Activated B cell treated with CpG ODN at 0.5 μM for 24 hours (primary cell): ENCODE measurements at regions not wholly inside any gene's neighbourhood (a gene's known extent, or its start where the extent isn't known, plus 50 kb on each side); places are given as distances from the start of the nearest gene placed in this dataset.

Experiments
- ATAC-seq: fragments of 200-7000 bp; cut with Tn5 transposase; one replicate; pipeline ENCODE4 v1.10.0; 2021; ENCODE audit warnings: low read depth, mild to moderate bottlenecking, moderate library complexity
- CTCF ChIA-PET: fragments of 350-600 bp; sonication (Branson Sonifier 250); formaldehyde crosslinking; loops from one replicate; lab custom pipeline; 2021; ENCODE audit warnings: antibody characterized with exemption; lab: Charles Lee
- POLR2A ChIA-PET: fragments of 350-600 bp; sonication (Branson Sonifier 250); formaldehyde crosslinking; loops from one replicate; lab custom pipeline; 2021; ENCODE audit warnings: antibody characterized with exemption; lab: Charles Lee
- DNase-seq: peaks from one replicate; pipeline ENCODE4 v3.0.0; 2022
- H3K27ac Mint-ChIP-seq: one replicate; pipeline ENCODE4 v1.8.0; 2020; ENCODE audit warnings: mixed read lengths
- H3K27me3 Mint-ChIP-seq: one replicate; pipeline ENCODE4 v1.8.0; 2021; ENCODE audit warnings: mixed read lengths
- H3K36me3 Mint-ChIP-seq: one replicate; pipeline ENCODE4 v1.8.0; 2021; ENCODE audit warnings: low read depth, mixed read lengths
- H3K4me1 Mint-ChIP-seq: one replicate; pipeline ENCODE4 v1.8.0; 2021; ENCODE audit warnings: mixed read lengths
- H3K4me3 Mint-ChIP-seq: one replicate; pipeline ENCODE4 v1.8.0; 2020; ENCODE audit warnings: mild to moderate bottlenecking, mixed read lengths
- H3K9me3 Mint-ChIP-seq: one replicate; pipeline ENCODE4 v1.8.0; 2020; ENCODE audit warnings: mixed read lengths
- CTCF ChIP-seq: fragments of 200-600 bp; IDR thresholded peaks from one replicate; pipeline ENCODE4 v1.8.0; 2022; ENCODE audit warnings: antibody characterized with exemption, mild to moderate bottlenecking
- intact Hi-C: fragments of 100-400 bp; cut with micrococcal nuclease; formaldehyde crosslinking; loops from one replicate; pipeline ENCODE4 v1.15.1; 2024

- Mint-ChIP-seq H3K9me3 (no peaks in the 10 kb centered on the region), H3K27ac (no peak overlapping the region), H3K4me1 (no peaks in the 10 kb centered on the region), H3K27me3 (no peaks in the 10 kb centered on the region), H3K4me3 (no peak overlapping the region), H3K36me3 (no peaks in the 10 kb centered on the region)
- ChIA-PET CTCF (no interaction called here), POLR2A (no interaction called here)
- no peak for ATAC-seq
- TF ChIP-seq CTCF: no peak
- intact Hi-C loops: no loop called here
- no peak for DNase-seq
These were observed 505.0 kb downstream of the CENPC start for GRCh38 chr4:67040315-67040714.

GRCh38 chr4:67038228-67038566 is 507.1 kb downstream of the CENPC start:
- ATAC-seq (no peak), DNase-seq (no peak)
- Mint-ChIP-seq H3K4me3 (no peak overlapping the region), H3K36me3 (no peaks in the 10 kb centered on the region), H3K27ac (no peak overlapping the region), H3K4me1 (no peaks in the 10 kb centered on the region), H3K27me3 (no peaks in the 10 kb centered on the region), H3K9me3 (no peaks in the 10 kb centered on the region)
- ChIA-PET CTCF (no interaction called here), POLR2A (no interaction called here)
- no peak for TF ChIP-seq CTCF
- intact Hi-C loops: no loop called here

GRCh38 chr4:67037504-67038227 is 507.6 kb downstream of the CENPC start:
- Mint-ChIP-seq H3K4me1 (no peaks in the 10 kb centered on the region), H3K9me3 (peaks cover 2% of the 10 kb centered on the region), H3K4me3 (no peak overlapping the region), H3K27ac (no peak overlapping the region), H3K27me3 (no peaks in the 10 kb centered on the region), H3K36me3 (no peaks in the 10 kb centered on the region)
- no peak for DNase-seq
- intact Hi-C loops: no loop called here
- no peak for ATAC-seq
- CTCF ChIA-PET: no interaction called here
- TF ChIP-seq CTCF: no peak
- POLR2A ChIA-PET: no interaction called here

DNA sequence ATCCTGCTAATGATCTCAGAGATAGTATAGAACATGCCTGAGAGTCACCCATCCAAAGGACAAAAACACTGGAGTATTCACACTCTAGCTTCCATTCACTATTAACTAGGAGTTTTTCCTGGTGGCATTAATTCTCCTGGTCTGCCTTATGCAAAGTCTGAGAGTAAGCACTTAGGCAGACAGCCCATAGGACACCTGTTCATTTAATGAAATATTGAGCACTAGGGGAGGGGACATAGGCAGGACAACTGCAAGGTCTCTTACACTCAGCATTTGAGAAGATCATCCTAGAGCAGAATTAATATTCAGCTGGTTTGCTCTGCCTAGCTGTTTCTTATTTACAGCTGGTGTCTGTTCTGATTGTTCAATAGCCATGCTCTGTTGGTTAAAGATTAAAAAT is 508.5 kb downstream of the CENPC start:
- Mint-ChIP-seq H3K36me3 (no peaks in the 10 kb centered on the region), H3K4me1 (no peaks in the 10 kb centered on the region), H3K27ac (no peak overlapping the region), H3K27me3 (no peaks in the 10 kb centered on the region), H3K4me3 (no peak overlapping the region), H3K9me3 (peaks cover 2% of the 10 kb centered on the region)
- ChIA-PET CTCF (no interaction called here), POLR2A (no interaction called here)
- DNase-seq: no peak
- no peak for ATAC-seq
- intact Hi-C loops: no loop called here
- no peak for TF ChIP-seq CTCF

- ATAC-seq (no peak), DNase-seq (no peak)
- POLR2A ChIA-PET: no interaction called here
- H3K36me3 Mint-ChIP-seq: no peaks in the 10 kb centered on the region
- H3K9me3 Mint-ChIP-seq: peaks cover 2% of the 10 kb centered on the region
- H3K4me3 Mint-ChIP-seq: no peak overlapping the region
- CTCF ChIA-PET: no interaction called here
- TF ChIP-seq CTCF: no peak
- no peaks in the 10 kb centered on the region for H3K27me3 Mint-ChIP-seq
- H3K27ac Mint-ChIP-seq: no peak overlapping the region
- H3K4me1 Mint-ChIP-seq: no peaks in the 10 kb centered on the region
- intact Hi-C loops: no loop called here
These were observed 509.3 kb downstream of the CENPC start for GRCh38 chr4:67035986-67036385.
